IPS DF 4.7 (cell line): ENCODE measurements at regions not wholly inside any gene's neighbourhood (a gene's known extent, or its start where the extent isn't known, plus 50 kb on each side); places are given as distances from the start of the nearest gene placed in this dataset.

Experiments
- DNase-seq: peaks from one replicate; pipeline ENCODE4 v3.0.0-alpha.2; 2013; ENCODE audit warnings: low spot score; ENCODE audit errors: extremely low read depth

DNA sequence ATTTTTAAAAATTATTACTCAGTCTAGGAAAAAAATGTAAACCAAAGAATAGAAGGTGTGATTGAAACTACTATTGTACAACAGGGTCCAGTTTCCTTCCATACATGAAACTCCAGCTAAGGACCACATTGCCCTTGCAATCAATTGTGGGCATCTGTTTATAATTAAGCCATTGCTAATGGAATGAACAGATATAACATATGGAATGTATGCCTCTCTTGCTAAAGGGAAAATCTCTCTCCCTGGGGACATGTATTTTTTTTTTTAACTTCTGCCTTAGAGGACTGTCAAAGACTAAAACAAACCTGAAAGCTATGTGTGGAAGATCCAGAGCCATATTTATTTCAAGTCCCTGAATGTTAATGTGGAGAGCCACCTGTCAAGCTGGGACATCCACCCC, 336.8 kb upstream of the MANEA start:
- no peak for DNase-seq

DNA sequence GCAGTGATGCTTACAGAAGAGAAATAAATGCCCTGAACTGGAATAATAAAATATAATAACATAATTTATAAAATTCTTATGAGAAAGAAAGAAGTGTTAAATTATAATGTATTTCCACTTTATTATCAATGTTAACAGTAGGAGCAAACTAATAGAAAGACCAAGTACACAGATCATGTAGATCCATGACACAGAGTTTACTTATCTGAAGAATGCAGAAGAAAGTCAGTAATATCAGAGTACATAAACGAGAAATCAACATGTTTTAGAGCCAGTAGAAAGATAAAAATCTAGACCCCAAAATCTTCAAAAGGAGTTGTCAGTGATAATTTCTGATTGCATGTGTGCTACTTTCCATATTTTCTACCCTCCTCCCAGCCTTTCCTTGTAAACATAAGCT, 334.8 kb upstream of the MANEA start:
- DNase-seq, result no peak

DNA sequence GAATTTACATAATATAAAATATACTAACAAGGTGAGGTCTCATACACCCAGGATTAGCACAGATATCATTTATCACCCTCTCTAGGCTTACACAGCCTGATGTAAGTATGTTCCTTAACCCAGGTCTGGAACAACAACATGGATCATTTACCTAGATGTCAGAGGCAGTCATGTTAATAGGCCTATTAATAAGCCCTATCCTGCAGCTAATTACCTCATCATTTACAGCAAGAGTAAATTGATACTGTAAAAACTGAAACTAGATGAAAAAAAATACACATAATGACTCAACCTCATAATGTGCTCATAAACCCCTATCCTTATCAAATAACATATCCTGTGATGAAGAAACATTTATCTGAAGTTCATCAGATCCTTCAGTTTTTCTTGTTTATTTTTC, 334.3 kb upstream of the MANEA start:
- no peak for DNase-seq

DNA sequence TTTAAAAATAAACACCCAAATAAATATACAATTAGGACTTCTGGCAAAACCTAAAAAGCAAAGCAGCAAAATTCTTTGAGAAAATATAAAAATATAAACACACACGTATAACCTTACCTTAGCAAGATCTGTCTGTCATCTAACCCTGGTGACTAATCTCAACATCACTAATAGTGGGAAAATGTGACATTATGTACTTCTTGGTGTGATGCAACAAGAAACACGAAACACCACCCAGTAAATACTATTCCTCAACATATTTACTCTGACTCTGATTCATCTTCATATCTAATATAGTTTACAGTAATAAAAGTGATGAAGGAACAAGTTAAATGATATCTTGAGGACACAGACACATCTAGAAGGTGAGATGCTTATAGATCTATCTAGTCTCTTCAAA, 332.6 kb upstream of the MANEA start:
- DNase-seq, result no peak

DNA sequence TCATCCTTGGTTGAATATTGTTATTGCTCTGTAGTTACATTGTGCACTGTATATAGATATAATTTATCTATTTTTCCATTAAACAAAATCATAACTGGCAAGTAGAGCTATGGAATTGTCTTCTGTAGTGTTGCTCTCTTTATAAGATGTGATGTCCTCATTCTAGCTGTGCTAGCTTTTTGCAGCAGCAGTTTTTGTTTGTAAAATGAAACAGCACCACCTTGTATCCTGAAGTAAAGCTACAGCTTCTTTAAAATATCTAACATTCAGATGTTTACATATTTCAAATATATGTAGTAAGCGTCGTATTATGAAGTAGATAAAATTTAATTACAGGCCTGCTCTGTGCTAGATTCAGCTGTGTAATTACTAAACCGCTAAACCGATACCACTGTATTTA, 328.8 kb upstream of the MANEA start:
- no peak for DNase-seq

DNA sequence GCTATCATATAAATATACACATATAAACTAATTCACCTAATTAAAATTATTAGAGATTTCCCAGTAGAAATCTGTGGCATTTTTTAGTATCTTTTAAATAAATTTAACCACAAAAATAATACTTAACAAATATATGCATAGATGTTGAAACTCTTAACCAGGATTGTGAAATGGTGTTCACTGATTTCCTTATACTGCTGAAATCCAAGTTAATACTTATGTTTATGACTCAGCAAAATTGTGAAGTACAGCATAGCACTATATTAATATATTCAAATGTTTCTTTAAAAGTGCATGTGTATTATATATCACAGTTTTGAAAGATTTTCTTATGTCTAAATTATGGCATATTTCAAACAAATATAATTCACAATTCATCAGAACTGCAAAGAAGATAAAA, 328.2 kb upstream of the MANEA start:
- DNase-seq, result no peak

DNA sequence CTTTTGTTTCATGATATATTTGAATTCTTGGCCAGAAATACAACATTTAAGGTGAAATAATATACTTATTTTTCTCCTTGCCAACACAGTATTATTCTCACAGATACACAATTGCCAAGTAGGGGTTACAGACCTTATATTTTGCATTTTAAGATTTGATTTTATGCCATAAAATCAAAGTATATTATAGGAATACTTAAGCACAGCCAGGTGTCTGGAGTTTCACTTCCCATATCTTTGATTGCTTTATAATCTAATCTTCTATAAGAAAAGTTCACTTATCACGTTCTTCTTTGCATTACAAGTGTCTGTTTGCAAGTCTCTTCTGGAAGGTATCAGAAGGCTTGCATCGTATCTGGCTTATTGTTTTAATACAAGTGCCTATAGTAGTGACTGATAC, 327.7 kb upstream of the MANEA start:
- DNase-seq, result no peak

DNA sequence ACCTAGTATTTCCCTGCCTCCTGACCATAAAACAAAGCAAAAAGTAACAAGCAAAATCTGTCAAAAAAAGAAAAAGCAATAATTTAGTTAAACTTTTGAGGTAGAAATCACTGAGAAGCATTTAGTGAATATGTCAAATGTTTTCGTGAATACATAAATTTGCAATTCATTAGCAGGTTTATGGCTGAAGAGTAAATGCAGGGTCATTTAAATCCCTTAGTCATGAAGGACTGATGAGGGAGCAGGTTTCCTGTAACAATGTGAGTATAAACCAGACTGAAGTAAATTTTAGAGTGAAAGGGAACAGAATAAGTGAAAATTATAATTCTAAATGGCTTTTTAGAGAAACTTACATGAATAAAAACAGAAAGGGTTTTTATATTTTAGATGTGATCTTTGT, 313.5 kb upstream of the MANEA start:
- no peak for DNase-seq

DNA sequence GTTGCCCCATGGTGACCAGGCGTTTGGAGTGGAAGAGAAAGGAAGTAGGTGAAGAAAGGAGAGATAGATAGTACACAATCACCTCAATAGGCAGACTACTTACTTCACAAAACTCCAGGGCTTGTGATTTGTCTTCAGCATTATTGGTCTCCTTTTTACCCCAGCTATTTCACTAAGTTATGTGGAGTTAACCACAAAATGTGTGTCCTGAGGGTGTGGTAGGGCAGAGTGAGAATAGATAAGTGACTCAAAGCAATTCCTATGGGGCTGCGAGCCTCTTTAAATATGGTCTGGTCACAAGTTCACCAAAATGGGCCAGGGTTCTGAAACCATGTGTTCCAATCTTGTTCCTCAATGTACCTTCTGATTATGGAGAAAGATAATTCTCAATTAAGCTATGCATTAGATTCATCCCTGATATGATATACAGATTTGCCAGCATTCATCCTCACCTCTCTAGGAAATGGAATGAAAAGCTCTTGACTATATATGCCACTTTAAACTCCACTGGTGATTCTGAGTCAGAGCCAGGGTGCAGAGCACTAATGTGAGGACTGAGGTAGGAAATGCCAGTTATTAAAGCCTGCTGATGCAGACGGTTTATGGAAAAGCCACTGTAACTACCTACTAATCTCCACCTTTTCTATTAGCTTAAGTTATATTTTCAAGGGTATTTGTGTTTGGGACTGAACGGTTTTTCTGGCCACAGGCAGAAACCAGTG, 310.6 kb upstream of the MANEA start:
- DNase-seq, result no peak

DNA sequence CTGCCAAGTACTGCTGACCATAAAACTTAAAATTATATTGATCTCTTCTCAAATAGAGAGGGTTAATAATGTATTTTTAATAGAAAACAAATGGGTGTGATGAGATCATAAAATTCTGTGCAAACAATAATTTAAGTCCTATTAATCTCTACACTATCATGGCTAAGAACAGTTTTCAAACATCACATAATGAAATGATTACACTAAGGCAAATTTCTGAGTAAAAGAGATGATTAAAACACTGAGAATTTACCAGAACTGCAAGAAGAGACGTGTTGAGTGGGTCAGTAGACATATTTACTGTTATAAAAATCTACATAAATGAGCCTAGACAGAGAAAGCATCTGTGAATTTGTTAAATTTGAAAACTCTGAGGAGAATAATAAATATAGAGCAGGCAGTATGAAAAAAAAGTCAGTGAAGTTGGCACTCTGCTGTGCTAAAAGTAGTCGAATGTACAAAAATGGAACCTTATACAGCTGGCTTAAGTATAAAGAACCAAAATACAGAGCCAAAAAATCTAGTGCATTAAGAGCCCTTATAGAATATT, 302.6 kb upstream of the MANEA start:
- no peak for DNase-seq

DNA sequence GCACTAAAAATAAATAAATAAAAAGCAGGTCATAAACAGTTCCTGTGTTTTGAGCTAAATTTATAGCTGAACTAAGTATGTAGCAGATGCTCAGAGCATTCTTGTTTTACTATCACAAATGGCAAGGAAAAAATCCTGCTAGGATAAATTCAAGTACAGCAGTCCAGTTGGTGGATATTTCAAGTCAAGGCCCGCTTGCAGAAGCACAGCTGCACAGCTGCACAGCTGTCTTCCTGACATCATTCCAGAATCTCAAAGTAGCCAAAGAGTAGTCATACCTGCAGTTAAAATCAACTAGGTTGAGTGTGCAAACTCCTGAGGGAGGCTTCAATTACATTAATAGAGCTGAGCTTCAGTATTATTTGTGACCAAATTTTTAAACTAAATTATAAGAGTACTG, 297.7 kb upstream of the MANEA start:
- DNase-seq, result no peak

DNA sequence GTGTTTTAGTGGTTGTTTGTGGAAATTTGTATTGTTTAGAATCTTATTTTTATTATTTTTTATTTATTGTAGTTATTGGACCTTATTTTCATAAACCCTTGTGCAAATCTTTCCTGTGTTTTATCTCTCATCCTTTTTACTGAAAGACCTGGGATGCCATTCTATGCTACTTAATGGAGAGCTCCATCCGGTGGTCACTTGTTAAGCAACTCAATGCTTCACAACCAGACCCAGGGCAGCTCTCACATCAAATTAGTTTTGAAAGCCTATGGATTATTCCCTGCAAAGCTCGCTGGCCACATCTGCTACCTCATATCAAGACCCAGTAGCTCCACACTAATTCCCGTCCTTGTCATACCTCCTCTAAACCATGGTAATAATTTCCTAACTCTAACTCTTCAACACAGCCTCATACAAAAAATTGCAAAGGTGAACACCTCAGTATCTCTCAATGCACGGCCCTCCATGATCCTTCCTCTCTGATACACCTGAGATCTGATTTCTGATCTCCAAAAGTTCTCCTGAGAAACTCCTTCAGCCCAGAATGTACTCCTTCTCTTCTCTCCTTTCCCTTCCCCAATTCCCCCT, 296.6 kb upstream of the MANEA start:
- DNase-seq, result no peak

DNA sequence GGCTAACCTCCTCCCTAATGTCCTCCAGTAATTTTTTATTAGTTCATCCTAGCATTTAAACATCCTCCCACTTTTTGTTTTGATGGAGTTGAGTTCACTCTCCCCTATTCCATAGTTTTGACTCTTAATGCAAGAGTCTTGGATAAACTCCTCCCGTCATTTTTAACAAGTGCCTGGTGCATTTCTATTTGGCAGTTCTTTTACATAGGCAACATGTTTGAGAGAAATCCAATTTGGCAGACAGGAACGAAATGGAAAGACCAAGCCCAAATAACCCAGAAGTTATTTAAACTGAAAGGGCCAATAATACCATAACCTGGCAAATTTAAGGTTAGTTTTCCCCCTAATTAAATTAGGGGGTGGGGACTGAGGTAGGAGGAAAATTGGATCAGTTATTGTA, 291.5 kb upstream of the MANEA start:
- DNase-seq, result no peak

DNA sequence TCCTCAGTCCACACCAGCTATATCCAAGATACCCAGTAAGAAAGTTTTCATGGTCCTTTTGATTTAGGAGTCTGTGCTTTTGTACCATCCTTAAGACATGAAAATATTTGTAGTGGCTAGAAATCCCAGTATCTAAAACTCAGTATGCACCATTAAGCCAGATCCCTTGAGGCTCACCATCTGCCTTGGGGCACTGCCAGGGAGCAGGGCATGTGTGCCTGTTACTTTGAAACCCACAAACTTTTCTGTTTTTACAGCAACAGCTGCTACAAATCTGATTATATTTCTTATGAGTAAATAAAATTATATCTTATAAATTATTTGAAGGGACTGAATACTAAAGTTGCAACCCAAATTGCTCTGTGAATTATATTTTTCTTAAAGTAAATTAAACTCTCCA, 290.5 kb upstream of the MANEA start:
- no peak for DNase-seq

DNA sequence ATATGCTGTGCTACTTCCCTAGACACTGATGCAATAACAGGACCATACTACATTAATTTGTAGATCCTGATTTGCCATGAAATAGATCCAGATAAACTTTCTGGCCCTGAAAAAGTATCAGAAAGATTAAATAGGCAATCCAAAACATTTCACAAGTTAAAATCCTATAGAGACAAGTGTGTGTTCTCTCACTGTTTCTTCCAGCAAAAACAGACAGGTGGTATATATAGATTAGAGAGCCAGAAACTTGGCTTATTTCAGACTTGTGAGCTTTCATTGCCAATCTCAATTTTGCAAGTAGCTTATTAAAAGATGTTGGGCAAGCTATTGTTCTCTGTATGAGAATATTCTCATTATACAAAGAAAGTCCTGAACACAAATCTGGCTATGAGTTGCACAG, 289.1 kb upstream of the MANEA start:
- no peak for DNase-seq

DNA sequence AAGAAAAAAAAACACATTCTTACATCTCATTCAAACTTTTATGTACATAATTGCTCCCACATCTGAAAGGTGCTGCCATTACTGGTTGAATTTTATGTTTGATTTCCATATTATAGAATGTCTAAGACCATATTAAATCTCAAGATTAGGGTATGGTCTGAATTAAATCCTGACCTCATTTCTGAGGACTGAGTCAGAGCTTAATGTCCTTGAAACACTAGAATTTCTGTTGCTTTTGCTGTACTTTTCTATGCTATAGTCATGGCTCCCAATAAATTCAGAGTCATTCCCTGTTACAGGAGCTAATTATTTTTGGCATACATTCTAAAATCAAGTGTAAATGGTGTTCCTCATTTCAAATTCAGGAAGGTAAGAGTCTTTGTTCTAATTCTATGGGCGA, 285.3 kb upstream of the MANEA start:
- DNase-seq, result no peak

DNA sequence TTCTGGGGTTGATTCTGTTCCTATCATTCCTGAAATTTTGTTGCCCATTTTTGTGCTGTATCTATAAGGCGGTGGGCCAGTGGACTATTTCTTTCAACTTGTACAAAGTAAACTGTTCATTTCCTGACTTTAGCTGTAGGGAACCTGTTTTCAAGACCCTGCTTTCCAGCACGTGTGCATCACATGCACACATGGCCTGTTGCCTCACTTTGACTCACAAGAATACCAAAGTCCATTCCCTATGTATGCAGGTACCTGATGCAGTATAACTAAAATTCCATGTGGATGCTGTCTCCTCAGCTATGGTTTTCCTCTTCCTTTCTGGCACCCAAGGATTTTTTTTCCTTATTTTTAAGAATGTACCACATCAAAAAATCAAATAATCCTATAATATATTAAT, 284.1 kb upstream of the MANEA start:
- no peak for DNase-seq

DNA sequence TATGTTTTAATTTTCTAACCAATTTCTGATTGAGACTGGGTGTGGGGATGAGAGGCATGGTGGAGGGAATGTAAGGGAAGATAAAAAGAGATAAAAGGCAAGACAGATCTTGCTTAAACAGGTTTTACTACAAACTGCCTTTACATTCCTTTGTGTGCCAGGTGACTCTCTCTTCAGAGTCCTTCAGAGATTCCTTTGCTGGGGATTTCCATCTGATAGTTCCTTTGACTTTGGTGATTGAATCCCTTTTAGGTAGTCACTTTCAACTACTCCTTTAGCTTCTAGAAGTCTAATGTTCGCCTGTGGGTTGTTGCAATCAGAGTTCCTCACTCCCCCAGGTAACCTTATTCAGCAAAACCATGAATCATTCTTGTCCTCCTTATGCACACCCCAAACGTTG, 283.3 kb upstream of the MANEA start:
- no peak for DNase-seq

DNA sequence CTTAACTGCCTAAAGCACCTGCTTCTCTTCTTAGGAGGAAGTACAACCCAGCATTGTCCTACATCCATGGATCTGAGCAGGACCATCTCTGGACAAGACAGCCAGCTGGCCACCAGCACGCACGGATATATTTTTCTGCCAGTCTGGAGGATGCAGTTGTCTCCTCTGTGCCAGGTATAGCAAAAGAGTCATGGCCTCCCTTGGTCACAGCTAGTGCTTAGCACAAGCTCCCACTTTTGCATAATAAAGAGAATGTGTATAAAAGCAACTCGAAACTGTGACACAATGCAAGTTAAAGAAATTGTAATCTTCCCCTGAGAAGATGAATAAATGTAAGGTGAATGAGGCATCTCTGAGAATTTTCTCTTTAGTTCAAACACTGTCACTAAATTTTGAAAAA, 267.8 kb upstream of the MANEA start:
- no peak for DNase-seq

DNA sequence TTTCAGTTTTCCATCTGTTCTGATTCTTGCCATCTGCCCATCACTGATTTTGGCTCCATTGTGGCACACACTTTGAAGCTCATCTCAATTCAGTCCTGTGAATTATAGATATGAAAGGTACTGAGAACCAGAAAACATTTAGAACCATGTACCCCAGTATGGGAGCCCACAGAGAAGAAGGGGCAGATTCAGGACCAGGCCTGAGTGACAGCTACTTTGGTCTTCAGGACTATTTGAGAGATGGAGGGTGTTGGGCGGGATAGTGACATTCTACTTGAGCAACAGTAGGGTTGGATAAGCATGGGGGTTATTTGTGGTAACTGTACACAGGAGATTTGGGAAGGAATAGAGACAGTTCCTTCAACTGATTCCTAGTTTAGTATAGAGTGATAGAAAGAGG, 259.2 kb upstream of the MANEA start:
- no peak for DNase-seq

DNA sequence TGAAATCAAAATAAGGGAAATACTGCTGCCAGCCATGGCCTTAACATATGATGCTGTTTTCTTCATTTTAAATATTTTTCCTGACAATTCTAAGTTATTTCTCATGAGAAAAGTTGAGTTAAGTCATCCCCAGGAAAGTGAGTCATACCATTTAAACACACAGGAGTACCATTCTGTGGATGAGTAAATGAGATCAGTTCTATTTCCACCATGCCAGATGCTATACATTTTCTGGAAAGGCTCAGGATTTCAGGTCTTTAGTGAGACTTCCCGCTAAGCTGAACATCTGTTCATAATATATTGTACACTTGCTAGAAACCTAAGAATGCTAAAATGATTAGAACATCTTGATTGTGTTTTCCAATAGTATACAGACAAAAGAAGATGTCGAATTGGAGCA, 256.2 kb upstream of the MANEA start:
- DNase-seq, result no peak

DNA sequence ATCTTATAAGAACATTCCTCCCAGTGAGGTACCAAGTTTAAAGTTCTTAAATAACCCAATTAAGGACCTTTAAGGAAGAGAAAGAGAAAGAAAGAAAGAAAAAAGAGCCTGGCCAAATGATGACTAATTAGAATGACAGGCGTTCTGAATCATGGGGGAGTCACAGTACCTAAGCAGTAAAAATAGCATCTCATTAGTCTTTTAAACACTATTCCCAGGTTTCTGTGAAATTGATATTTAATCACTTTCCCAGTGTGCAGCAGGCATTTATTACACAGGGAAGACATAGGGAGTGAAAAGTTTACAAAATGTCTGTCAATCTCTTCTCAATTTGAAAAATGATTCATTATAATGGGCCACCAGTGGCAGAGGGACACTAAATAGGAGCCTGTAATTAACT, 251.4 kb upstream of the MANEA start:
- DNase-seq, result no peak

DNA sequence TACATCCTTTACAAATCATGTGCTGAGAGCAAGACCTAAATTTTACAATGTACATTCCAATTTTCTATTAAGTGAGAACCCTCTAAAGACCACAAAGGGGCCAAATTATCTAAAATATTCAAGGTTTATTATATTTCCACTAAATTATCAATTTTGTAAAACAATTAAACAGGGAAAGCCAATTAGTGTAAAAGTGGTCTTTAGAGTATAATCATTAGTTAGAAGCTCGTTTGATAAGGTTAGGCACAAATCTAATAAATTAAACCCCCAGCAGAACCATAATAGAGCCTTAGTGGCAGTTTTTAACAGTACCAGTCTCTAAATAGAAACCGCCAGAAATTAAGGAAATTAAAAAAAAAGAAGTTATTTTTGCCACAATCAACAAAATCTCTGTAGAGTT, 249.1 kb upstream of the MANEA start:
- no peak for DNase-seq
